ENCODE measurements at regions not wholly inside any gene's neighbourhood (a gene's known extent, or its start where the extent isn't known, plus 50 kb on each side); places are given as distances from the start of the nearest gene placed in this dataset.

DNA sequence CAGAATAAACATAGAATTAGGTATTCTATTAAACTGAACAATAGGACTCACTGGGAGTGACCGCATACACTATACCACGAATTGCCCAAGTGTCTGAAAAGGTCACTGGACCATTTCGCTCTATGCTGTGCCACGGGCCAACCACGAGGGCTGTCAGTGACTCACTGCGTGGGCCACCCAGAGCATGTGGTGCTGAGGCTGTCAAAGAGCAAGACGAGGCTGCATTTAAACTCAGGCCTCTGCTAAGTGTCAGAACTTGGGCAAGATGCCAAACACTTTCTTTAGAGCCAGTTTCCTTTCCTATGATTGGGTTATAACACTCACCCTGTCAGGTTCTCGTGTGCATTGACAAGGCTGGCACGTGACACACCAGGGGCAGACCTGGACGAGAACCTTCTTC lies 97.5 kb downstream of the SH3YL1 start:
- DNase-seq: no peak
- Histone ChIP-seq H3K9me3 (replicated peaks) (no peaks in the 10 kb centered on the region), H3K27me3 (ENCODE audit: low read depth) (peaks cover 26% of the 10 kb centered on the region), H3K4me1 (no peaks in the 10 kb centered on the region), H3K36me3 (no peaks in the 10 kb centered on the region), H3K4me3 (no peak overlapping the region), H3K27ac (replicated peaks) (no peak overlapping the region)
- TF ChIP-seq CTCF (IDR thresholded peaks at IDR 0.05; ENCODE audit: borderline replicate concordance): no peak
- intact Hi-C loops (cut with micrococcal nuclease): no loop called here

GRCh38 chr2:165530-165929 lies 98.3 kb downstream of the SH3YL1 start:
- Histone ChIP-seq H3K36me3 (no peaks in the 10 kb centered on the region), H3K4me3 (no peak overlapping the region), H3K27me3 (ENCODE audit: low read depth) (peaks cover 33% of the 10 kb centered on the region), H3K27ac (replicated peaks) (no peak overlapping the region), H3K4me1 (no peaks in the 10 kb centered on the region), H3K9me3 (replicated peaks) (no peaks in the 10 kb centered on the region)
- no peak for TF ChIP-seq CTCF (IDR thresholded peaks at IDR 0.05; ENCODE audit: borderline replicate concordance)
- intact Hi-C loops (cut with micrococcal nuclease): no loop called here
- DNase-seq: no peak

DNA sequence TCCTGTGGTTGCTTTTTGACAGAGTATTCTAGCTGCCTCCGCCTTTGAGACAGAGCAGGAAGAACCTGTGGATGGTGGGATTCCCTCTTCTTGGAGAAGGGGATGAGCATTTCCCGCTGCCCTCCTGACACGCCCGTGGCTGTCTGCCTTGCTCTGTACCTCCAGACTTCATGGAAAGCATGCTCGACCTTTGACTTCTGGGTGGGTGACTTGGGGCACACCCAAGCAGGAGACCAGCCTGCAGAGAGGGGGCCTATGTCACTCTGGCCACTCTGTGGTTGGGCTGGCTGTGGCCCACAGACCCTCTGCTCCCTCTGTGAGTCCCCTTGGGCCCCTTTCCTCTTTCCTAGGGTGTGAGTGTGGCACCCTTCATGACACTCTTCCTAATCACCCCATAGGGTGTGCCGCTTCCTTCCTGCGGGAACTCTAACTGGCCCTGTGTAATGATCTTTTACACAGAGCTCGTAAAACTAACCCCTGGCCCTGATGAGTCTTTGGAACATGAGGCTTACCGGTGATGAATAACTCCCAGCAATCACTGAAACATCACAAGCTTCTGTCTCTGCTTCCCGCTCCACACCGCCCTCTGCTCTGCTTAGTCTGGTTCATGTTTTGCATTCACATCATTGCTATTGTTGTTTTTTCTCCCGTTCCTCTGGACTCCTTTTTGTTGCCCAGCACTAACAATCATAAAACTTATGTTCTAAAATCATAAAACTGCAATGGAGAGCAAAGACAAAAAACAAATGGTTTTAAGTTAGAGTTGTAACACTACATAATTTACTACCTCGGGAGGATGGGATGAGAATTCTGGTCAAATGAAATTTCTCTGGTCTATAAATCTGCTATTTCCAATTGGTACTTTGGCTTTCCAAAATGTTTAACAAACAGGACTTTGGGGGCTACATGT lies 101.1 kb downstream of the SH3YL1 start:
- H3K9me3 ChIP-seq (replicated peaks): no peaks in the 10 kb centered on the region
- no peak overlapping the region for H3K27ac ChIP-seq (replicated peaks)
- H3K27me3 ChIP-seq (ENCODE audit: low read depth): peaks cover 51% of the 10 kb centered on the region
- no peak for TF ChIP-seq CTCF (IDR thresholded peaks at IDR 0.05; ENCODE audit: borderline replicate concordance)
- DNase-seq: no peak
- H3K4me3 ChIP-seq: no peak overlapping the region
- H3K36me3 ChIP-seq: no peaks in the 10 kb centered on the region
- intact Hi-C loops (cut with micrococcal nuclease): no loop called here
- H3K4me1 ChIP-seq: no peaks in the 10 kb centered on the region

GRCh38 chr2:161729-162128 lies 102.1 kb downstream of the SH3YL1 start:
- H3K4me3 ChIP-seq: no peak overlapping the region
- no peak for TF ChIP-seq CTCF (IDR thresholded peaks at IDR 0.05; ENCODE audit: borderline replicate concordance)
- H3K9me3 ChIP-seq (replicated peaks): no peaks in the 10 kb centered on the region
- no peaks in the 10 kb centered on the region for H3K4me1 ChIP-seq
- no peaks in the 10 kb centered on the region for H3K36me3 ChIP-seq
- peaks cover 53% of the 10 kb centered on the region for H3K27me3 ChIP-seq (ENCODE audit: low read depth)
- no peak overlapping the region for H3K27ac ChIP-seq (replicated peaks)
- intact Hi-C loops (cut with micrococcal nuclease): no loop called here
- no peak for DNase-seq

DNA sequence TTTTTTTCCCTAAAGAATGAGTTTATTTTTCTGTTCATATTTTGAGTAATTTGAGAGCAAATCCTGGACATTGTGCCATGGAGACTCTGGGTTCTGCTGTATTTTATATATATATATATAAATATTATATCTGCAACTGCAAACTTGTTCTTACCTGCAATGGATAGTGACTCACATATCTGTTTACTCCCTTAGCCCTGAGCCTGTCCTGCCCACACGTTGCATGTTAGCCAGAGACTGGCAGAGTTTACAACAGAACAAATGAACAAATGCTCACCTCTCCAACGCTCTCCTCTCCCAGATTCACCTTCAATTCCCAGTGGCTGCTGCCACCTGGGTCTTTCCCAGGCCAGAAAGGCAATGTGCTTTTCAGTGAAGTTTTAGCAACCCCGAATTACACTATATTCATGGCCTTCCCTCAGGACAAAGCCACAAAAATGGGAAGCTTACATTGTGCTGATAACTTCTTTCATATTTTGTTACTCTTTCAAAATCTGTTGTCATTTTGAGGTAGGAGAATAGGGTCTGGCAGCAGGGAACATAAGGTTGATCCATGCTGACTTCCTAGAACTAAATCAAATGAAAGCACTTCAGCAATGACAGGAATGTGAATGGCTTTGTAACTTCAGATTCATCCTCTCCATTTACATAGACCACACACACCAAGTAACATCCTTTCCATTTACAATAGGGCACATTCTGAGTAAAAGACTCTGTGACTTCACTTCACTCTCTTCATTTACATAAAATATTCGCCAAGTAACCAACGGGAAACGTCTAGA lies 105.4 kb upstream of the FAM110C start:
- Histone ChIP-seq H3K27me3 (ENCODE audit: low read depth) (peaks cover 55% of the 10 kb centered on the region), H3K9me3 (replicated peaks) (no peaks in the 10 kb centered on the region), H3K4me1 (no peaks in the 10 kb centered on the region), H3K36me3 (no peaks in the 10 kb centered on the region), H3K27ac (replicated peaks) (no peak overlapping the region), H3K4me3 (no peak overlapping the region)
- no peak for DNase-seq
- no peak for TF ChIP-seq CTCF (IDR thresholded peaks at IDR 0.05; ENCODE audit: borderline replicate concordance)
- intact Hi-C loops (cut with micrococcal nuclease): no loop called here

All from left ventricle myocardium inferior (tissue), 1 donor.